Activated CD4-positive, alpha-beta T cell treated with anti-CD3 and anti-CD28 coated beads, Interleukin-10, Interleukin-2, amounts not matched to agents 100 ng/mL and 50 ng/mL, durations not matched to agents 16 hours and 8 hours (primary cell): ENCODE measurements at regions not wholly inside any gene's neighbourhood (a gene's known extent, or its start where the extent isn't known, plus 50 kb on each side); places are given as distances from the start of the nearest gene placed in this dataset.
"Not testable (repeated sequence)": the region's sequence is repeated elsewhere in the genome, so short reads cannot be mapped to it uniquely, and the experiment has no call there.

Experiments used
- DNase-seq: peaks from one replicate; pipeline ENCODE4 v3.0.0-alpha.2; 2020

DNA sequence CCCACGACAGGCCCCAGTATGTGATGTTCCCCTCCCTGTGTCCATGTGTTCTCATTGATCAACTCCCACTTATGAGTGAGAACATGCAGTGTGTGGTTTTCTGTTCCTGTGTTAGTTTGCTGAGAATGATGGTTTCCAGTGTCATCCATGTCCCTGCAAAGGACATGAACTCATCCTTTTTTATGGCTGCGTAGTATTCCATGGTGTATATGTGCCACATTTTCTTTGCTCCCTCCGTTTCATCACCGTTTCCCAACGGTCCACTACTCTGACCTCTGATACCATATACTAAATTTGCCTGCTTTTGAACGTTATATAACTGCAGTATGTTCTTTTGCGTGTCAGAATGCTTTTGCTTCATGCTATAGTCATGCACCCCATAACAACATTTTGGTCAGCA is 94.0 kb upstream of the SCAF8 start:
- not testable (repeated sequence) for DNase-seq

- DNase-seq: no peak
Measured at GRCh38 chr6:154648188-154648887, 84.9 kb upstream of the SCAF8 start.

DNA sequence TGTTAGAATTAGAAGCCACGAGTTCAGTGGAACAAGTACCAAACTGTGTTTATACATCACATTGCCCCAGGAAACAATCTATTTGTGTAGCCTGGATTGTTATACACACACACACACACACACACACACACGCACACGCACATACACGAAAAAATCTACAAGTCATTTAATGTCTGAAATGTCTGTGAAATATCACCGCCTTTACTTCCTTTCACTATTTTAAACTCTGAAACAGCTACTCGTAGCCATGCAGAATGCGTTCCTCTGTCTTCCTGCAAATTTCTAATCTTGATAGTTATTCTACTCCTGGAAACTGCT is 84.4 kb upstream of the SCAF8 start:
- DNase-seq: no peak

DNA sequence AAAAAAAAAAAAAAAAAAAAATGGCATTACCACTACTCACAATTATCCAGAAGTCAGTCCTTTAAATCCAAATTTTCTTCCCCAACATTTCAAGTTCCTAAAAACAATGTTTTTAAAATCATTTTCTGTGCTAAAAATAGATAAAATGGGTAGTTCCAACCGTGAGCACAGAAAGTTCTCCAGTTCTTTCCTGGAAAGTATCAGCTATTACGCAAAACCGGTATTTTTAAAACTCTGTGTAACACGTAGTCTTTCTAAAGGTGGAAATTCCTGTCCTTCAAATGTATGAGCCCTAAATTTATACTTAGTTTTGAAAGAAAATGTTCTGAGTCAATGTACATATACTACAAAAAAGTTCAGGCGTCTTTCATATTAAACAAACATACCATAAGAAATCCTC is 83.5 kb upstream of the SCAF8 start:
- no peak for DNase-seq

GRCh38 chr6:154650351-154650750 is 82.9 kb upstream of the SCAF8 start:
- DNase-seq: no peak

DNA sequence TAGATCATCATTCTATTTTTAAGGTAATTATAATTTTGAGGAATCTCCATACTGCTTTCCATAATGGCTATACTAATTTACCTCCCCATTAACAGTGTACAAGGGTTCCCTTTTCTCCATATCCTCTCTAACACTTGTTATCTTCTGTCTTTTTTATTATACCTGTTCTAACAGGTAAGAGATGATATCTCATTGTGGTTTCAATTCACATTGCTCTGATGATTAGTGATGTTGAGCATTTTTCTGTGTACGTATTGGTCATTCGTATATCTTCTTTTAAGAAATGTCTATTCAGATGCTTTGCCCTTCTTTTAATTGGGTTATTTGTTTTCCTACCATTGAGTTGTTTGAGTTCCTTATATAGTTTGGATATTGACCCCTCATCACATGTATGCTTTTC is 81.6 kb upstream of the SCAF8 start:
- DNase-seq: no peak

DNA sequence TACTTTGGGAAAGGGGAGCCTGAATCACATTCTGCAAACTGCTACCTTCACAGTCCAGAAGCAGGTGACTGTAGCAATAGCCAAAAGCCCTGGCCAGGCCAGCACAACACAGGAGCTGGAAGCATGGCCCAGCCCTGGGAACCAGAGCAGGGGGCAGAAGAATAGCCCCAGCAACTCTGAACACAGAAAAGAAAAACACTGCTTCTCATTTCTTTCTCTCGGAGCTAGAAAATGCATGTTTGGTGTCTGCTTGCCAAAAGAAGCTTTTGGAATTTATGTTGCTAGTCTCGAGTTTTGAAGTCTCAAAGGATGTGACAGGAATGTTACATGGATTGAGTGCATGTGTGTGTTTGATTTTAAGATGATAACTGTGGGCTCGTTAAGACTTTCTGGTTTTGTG is 79.8 kb upstream of the SCAF8 start:
- DNase-seq: no peak

GRCh38 chr6:154653853-154654252 is 79.4 kb upstream of the SCAF8 start:
- no peak for DNase-seq

DNA sequence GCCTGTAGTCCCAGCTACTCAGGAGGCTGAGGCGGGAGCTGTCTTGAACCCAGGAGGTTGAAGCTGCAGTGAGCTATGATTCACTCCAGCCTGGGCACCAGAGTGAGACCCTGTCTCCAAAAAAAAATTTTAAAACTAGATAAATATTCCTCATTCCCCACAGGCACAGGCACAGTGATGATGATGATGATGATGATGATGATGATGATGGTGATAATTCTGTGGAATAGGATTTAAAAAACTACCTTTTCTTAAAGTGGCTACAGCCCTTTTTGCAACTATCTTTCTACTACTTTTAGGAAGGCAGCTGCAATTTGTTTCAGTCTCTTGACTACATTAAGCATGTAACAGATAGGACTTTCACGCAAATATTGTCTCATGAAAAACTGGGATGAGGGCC is 76.6 kb upstream of the SCAF8 start:
- DNase-seq: no peak

DNA sequence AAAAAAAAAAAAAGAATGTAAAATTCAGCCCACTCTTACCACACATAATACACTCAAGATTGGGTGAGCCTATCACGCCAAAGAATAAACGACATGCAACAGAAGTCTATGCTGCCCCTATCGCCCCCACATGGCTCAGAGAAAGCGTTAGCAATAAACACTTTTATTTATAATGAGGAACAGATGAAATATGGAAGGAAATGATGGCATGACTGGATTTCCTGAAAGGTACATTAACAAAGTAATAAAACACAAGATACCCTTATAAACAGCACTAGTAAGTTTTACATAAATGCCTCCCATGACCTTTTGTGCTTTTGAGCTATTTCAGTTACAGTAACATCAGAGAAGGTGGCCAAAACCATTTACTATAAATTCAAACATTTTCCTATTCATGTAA is 71.4 kb upstream of the SCAF8 start:
- no peak for DNase-seq

GRCh38 chr6:154664287-154664686 is 68.9 kb upstream of the SCAF8 start:
- DNase-seq: no peak

DNA sequence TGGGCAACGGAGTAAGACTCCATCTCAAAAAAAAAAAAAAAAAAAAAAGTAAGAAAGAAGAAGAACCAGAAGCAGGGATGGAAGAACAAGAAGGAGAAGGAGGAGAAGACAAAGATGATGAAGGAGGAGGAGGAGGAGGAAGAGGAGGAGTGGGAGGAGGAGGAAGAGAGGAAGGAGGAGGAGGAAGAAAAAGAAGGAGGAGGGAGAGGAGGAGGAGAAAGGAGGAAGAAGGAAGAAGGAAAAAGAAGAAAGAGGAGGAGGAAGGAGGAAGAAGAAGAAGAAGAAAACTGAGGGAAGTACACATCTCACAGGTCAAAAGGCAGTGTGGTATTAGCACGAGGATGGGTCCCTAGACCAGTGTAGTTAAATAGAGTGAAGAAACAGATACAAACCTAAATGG is 65.1 kb upstream of the SCAF8 start:
- DNase-seq: no peak

GRCh38 chr6:154672086-154672485 is 61.1 kb upstream of the SCAF8 start:
- DNase-seq: no peak

- DNase-seq: no peak
Measured at GRCh38 chr6:154673919-154674318, 59.3 kb upstream of the SCAF8 start.

DNA sequence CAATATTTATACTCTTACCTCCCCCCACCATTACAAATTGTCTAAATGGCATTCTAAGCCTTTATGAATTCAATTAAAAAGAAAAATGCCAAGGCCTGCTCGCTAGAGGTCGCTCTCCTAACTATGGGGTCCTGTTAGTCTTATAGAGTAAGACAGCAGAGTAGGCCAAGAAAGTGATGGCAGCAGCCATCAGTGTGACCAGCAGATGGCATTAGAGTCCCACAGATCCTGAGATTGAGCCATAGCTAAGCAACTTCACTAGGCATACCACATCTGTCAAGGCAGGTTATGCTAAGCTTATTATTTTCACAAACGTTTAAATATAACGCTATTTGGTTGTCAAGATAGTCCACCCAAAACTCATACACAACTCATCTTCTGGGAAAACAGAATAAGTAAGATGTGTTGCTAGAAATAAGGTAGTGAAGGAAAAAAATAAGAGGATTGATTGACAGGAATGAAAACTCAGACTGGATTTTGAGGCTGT is 57.6 kb upstream of the SCAF8 start:
- peak; percentile 92 for DNase-seq

- no peak for DNase-seq
Measured at GRCh38 chr6:154682633-154683125, 50.5 kb upstream of the SCAF8 start.
